ENCODE measurements at regions not wholly inside any gene's neighbourhood (a gene's known extent, or its start where the extent isn't known, plus 50 kb on each side); places are given as distances from the start of the nearest gene placed in this dataset.

- TF ChIP-seq CTCF (IDR thresholded peaks at IDR 0.05) = no peak
- TF ChIP-seq POLR2AphosphoS5 (IDR thresholded peaks at IDR 0.05; ENCODE audit: low read depth, low read length) = no peak
- no peak for TF ChIP-seq SIN3A (IDR thresholded peaks at IDR 0.05; ENCODE audit: borderline replicate concordance, insufficient read depth, low read depth, low read length)
These were observed 235.4 kb upstream of the RIOK2 start for GRCh38 chr5:97418462-97418861.
